ENCODE measurements at regions not wholly inside any gene's neighbourhood (a gene's known extent, or its start where the extent isn't known, plus 50 kb on each side); places are given as distances from the start of the nearest gene placed in this dataset.
"Not testable (repeated sequence)": the region's sequence is repeated elsewhere in the genome, so short reads cannot be mapped to it uniquely, and the experiment has no call there.

DNA sequence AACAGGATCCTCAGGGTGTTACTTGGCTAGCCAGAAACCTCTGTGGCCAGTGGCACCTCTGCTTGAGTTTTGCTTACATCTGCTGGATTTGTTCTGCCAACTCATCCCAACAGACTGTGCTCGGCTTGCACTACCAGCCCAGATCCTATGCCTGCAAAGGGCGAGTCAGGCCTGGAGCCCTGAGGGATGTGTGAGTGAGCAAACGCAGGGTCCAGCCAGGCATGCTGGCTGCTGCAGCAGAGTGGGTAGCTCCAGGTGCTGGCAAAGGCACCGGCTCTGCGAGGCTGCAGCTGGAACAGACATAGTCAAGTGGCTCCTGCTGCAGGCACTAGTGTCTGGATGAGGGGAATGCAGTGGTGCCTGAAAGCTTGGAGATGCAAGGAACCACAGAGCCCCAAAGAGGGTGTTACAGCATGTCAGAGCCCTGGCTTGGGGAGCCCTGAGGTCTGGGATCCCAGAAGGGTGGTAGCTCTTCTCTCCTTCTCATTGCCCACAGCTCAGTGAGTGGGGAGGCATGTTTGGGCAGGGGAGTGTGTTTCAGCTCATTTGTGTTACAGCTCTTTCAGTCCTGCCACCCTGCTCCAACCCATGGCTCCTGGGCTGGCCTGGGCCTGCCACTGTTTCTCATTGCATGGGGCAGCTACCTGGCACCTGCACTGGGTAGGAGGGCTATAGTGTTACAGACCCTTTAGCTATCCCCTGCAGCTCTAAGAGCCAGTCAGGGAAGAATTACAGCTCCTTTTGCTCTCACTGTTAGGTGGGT, 332.6 kb downstream of the TAF11L14 start:
- H3K27ac ChIP-seq (ENCODE audit: low read length), result no peak overlapping the region
- no peak for DNase-seq
- no peaks in the 10 kb centered on the region for H3K79me2 ChIP-seq (ENCODE audit: low read length)
- H3K4me2 ChIP-seq (ENCODE audit: low read depth, low read length, poor library complexity, severe bottlenecking), result no peak overlapping the region
- H3K27me3 ChIP-seq (ENCODE audit: low read length), result no peaks in the 10 kb centered on the region
- H3K4me1 ChIP-seq (ENCODE audit: low read length), result no peaks in the 10 kb centered on the region
- peaks cover 20% of the 10 kb centered on the region for H3K9me3 ChIP-seq (ENCODE audit: low read length)
- H4K20me1 ChIP-seq (ENCODE audit: insufficient read depth, low read depth, low read length), result no peaks in the 10 kb centered on the region
- H3K9me2 ChIP-seq (replicated peaks; ENCODE audit: insufficient read depth, low read length), result no peaks in the 10 kb centered on the region
- no peak overlapping the region for H3K4me3 ChIP-seq (ENCODE audit: low read length)
- H3K36me3 ChIP-seq (ENCODE audit: insufficient read depth, low read length), result no peaks in the 10 kb centered on the region
- no peak overlapping the region for H2AFZ ChIP-seq (ENCODE audit: low read length)
- H3K9ac ChIP-seq (ENCODE audit: low read length), result no peak overlapping the region

DNA sequence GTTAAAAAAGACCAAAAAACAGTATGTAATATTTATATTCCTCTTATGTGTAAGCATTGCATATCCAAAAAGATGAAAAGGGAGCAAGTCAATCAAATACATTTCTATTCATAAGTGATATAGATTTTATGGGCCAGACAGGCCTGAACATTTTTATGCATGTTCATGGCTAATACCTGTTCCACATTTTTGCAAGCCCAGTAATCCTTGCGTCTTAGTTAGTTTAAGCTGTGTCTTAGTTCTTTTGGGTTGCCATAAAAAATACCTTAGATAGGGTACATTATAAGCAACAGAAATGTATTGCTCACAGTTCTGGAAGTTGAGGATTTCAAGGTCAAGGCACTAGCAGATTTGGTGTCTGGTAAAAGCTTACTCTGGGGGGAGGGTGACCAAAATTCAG, 342.1 kb downstream of the TAF11L14 start:
- Histone ChIP-seq H3K4me3 (ENCODE audit: low read length) (no peak overlapping the region), H3K4me1 (ENCODE audit: low read length) (no peaks in the 10 kb centered on the region), H3K27ac (ENCODE audit: low read length) (no peak overlapping the region), H2AFZ (ENCODE audit: low read length) (no peak overlapping the region), H4K20me1 (ENCODE audit: insufficient read depth, low read depth, low read length) (no peaks in the 10 kb centered on the region), H3K9me3 (ENCODE audit: low read length) (peaks cover 26% of the 10 kb centered on the region; the same call in 1 of the 2 replicates), H3K9ac (ENCODE audit: low read length) (no peak overlapping the region), H3K36me3 (ENCODE audit: insufficient read depth, low read length) (no peaks in the 10 kb centered on the region), H3K4me2 (ENCODE audit: low read depth, low read length, poor library complexity, severe bottlenecking) (no peak overlapping the region), H3K9me2 (replicated peaks; ENCODE audit: insufficient read depth, low read length) (no peaks in the 10 kb centered on the region), H3K27me3 (ENCODE audit: low read length) (no peaks in the 10 kb centered on the region), H3K79me2 (ENCODE audit: low read length) (no peaks in the 10 kb centered on the region)
- DNase-seq, result no peak

- no peaks in the 10 kb centered on the region for H3K79me2 ChIP-seq (ENCODE audit: low read length)
- DNase-seq, result no peak
- H3K27ac ChIP-seq (ENCODE audit: low read length), result no peak overlapping the region
- H3K9ac ChIP-seq (ENCODE audit: low read length), result no peak overlapping the region
- no peak overlapping the region for H3K4me2 ChIP-seq (ENCODE audit: low read depth, low read length, poor library complexity, severe bottlenecking)
- peaks cover 21% of the 10 kb centered on the region; the same call in 1 of the 2 replicates for H3K9me3 ChIP-seq (ENCODE audit: low read length)
- no peaks in the 10 kb centered on the region for H3K36me3 ChIP-seq (ENCODE audit: insufficient read depth, low read length)
- H3K4me1 ChIP-seq (ENCODE audit: low read length), result no peaks in the 10 kb centered on the region
- H3K4me3 ChIP-seq (ENCODE audit: low read length), result no peak overlapping the region
- no peaks in the 10 kb centered on the region for H3K27me3 ChIP-seq (ENCODE audit: low read length)
- no peaks in the 10 kb centered on the region for H3K9me2 ChIP-seq (replicated peaks; ENCODE audit: insufficient read depth, low read length)
- H4K20me1 ChIP-seq (ENCODE audit: insufficient read depth, low read depth, low read length), result no peaks in the 10 kb centered on the region
- H2AFZ ChIP-seq (ENCODE audit: low read length), result no peak overlapping the region
These were observed 344.7 kb downstream of the TAF11L14 start for GRCh38 chr5:17978954-17979353.

- not testable (repeated sequence) for H4K20me1 ChIP-seq (ENCODE audit: insufficient read depth, low read depth, low read length); H3K27ac ChIP-seq (ENCODE audit: low read length); H3K9me2 ChIP-seq (replicated peaks; ENCODE audit: insufficient read depth, low read length); H2AFZ ChIP-seq (ENCODE audit: low read length); H3K27me3 ChIP-seq (ENCODE audit: low read length); H3K4me1 ChIP-seq (ENCODE audit: low read length); H3K9ac ChIP-seq (ENCODE audit: low read length); H3K36me3 ChIP-seq (ENCODE audit: insufficient read depth, low read length); H3K4me2 ChIP-seq (ENCODE audit: low read depth, low read length, poor library complexity, severe bottlenecking); H3K79me2 ChIP-seq (ENCODE audit: low read length); H3K4me3 ChIP-seq (ENCODE audit: low read length); DNase-seq
- H3K9me3 ChIP-seq (ENCODE audit: low read length), result peaks cover 10% of the 10 kb centered on the region
These were observed 348.4 kb downstream of the TAF11L14 start for GRCh38 chr5:17982626-17983025.

DNA sequence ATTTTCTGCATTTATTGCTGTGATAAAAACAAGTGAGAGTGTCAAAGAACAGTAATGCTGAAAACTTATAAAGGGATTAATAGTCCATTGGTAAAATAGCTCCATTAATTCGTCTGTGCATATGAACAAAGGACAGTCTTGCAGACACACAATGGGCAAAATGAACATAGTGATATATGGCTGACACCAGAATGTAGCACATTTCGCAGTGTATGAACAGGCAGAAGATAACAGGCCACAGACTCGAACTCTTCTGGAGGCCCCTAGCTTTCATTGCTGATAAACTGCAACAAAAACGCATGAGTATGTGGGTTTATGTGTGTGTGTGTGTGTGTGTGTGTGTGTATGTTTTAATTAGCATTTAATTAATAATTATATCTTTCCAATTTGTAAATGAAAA, 354.8 kb downstream of the TAF11L14 start:
- Histone ChIP-seq H3K79me2 (ENCODE audit: low read length) (no peaks in the 10 kb centered on the region), H2AFZ (ENCODE audit: low read length) (no peak overlapping the region), H3K4me2 (ENCODE audit: low read depth, low read length, poor library complexity, severe bottlenecking) (no peak overlapping the region), H3K9ac (ENCODE audit: low read length) (no peak overlapping the region), H3K9me3 (ENCODE audit: low read length) (peaks cover 11% of the 10 kb centered on the region), H3K27ac (ENCODE audit: low read length) (no peak overlapping the region), H3K4me1 (ENCODE audit: low read length) (no peaks in the 10 kb centered on the region), H3K9me2 (replicated peaks; ENCODE audit: insufficient read depth, low read length) (no peaks in the 10 kb centered on the region), H3K36me3 (ENCODE audit: insufficient read depth, low read length) (no peaks in the 10 kb centered on the region), H3K27me3 (ENCODE audit: low read length) (no peaks in the 10 kb centered on the region), H3K4me3 (ENCODE audit: low read length) (no peak overlapping the region), H4K20me1 (ENCODE audit: insufficient read depth, low read depth, low read length) (no peaks in the 10 kb centered on the region)
- DNase-seq, result no peak

GRCh38 chr5:17989567-17990563, 355.6 kb downstream of the TAF11L14 start:
- Histone ChIP-seq H3K27me3 (ENCODE audit: low read length) (no peaks in the 10 kb centered on the region), H4K20me1 (ENCODE audit: insufficient read depth, low read depth, low read length) (no peaks in the 10 kb centered on the region), H3K9ac (ENCODE audit: low read length) (no peak overlapping the region), H3K36me3 (ENCODE audit: insufficient read depth, low read length) (no peaks in the 10 kb centered on the region), H2AFZ (ENCODE audit: low read length) (no peak overlapping the region), H3K9me3 (ENCODE audit: low read length) (peaks cover 11% of the 10 kb centered on the region), H3K27ac (ENCODE audit: low read length) (no peak overlapping the region), H3K4me1 (ENCODE audit: low read length) (no peaks in the 10 kb centered on the region), H3K4me3 (ENCODE audit: low read length) (no peak overlapping the region), H3K9me2 (replicated peaks; ENCODE audit: insufficient read depth, low read length) (no peaks in the 10 kb centered on the region), H3K4me2 (ENCODE audit: low read depth, low read length, poor library complexity, severe bottlenecking) (no peak overlapping the region), H3K79me2 (ENCODE audit: low read length) (no peaks in the 10 kb centered on the region)
- no peak for DNase-seq

DNA sequence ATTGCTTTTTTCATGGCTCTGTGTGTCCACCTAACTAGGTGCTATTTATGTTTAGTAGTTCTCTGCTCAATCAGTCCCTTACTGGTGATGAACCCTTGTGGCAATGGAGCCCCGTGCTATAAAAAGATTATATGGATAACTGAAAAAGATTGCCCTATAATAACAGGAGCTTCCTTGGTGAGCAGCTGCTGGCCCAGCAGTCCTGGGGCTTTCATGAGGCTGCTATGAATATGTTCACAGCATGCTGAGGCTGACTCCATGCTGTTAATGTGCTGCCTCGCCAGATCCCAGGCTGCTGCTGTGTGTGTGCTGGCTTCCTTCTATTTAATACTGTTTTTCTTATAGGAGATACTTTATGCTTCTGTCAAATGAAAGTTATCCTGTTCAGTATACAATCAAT, 357.5 kb downstream of the TAF11L14 start:
- no peaks in the 10 kb centered on the region for H4K20me1 ChIP-seq (ENCODE audit: insufficient read depth, low read depth, low read length)
- no peak overlapping the region for H3K9ac ChIP-seq (ENCODE audit: low read length)
- H3K4me3 ChIP-seq (ENCODE audit: low read length), result no peak overlapping the region
- no peak overlapping the region for H2AFZ ChIP-seq (ENCODE audit: low read length)
- no peaks in the 10 kb centered on the region for H3K27me3 ChIP-seq (ENCODE audit: low read length)
- no peaks in the 10 kb centered on the region for H3K9me2 ChIP-seq (replicated peaks; ENCODE audit: insufficient read depth, low read length)
- no peak for DNase-seq
- H3K9me3 ChIP-seq (ENCODE audit: low read length), result peaks cover 14% of the 10 kb centered on the region
- H3K27ac ChIP-seq (ENCODE audit: low read length), result no peak overlapping the region
- H3K36me3 ChIP-seq (ENCODE audit: insufficient read depth, low read length), result no peaks in the 10 kb centered on the region
- H3K4me1 ChIP-seq (ENCODE audit: low read length), result no peaks in the 10 kb centered on the region
- no peaks in the 10 kb centered on the region for H3K79me2 ChIP-seq (ENCODE audit: low read length)
- no peak overlapping the region for H3K4me2 ChIP-seq (ENCODE audit: low read depth, low read length, poor library complexity, severe bottlenecking)

DNA sequence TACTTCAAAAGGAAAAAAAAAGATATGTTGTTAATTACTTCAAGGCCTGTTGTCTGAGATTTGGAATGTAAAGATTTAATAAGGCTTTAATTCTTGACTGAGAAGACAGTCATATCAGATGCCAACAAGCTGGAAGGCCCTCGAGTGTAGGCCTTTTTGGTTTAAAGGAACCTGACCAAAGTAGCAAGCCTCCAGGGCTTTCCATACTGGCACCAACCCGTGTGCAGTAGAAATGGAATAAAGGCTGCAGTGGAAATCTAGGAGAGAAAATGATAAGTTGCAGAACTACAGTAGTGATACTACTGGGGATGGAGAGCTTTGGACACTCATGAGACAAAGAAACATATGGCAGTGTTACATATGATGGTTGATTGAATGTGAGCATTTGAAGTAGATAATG, 358.0 kb downstream of the TAF11L14 start:
- no peak overlapping the region for H3K27ac ChIP-seq (ENCODE audit: low read length)
- peaks cover 11% of the 10 kb centered on the region for H3K9me3 ChIP-seq (ENCODE audit: low read length)
- H3K4me2 ChIP-seq (ENCODE audit: low read depth, low read length, poor library complexity, severe bottlenecking), result no peak overlapping the region
- no peak for DNase-seq
- H4K20me1 ChIP-seq (ENCODE audit: insufficient read depth, low read depth, low read length), result no peaks in the 10 kb centered on the region
- no peak overlapping the region for H2AFZ ChIP-seq (ENCODE audit: low read length)
- H3K9ac ChIP-seq (ENCODE audit: low read length), result no peak overlapping the region
- H3K27me3 ChIP-seq (ENCODE audit: low read length), result no peaks in the 10 kb centered on the region
- H3K4me1 ChIP-seq (ENCODE audit: low read length), result no peaks in the 10 kb centered on the region
- H3K36me3 ChIP-seq (ENCODE audit: insufficient read depth, low read length), result no peaks in the 10 kb centered on the region
- H3K9me2 ChIP-seq (replicated peaks; ENCODE audit: insufficient read depth, low read length), result no peaks in the 10 kb centered on the region
- no peaks in the 10 kb centered on the region for H3K79me2 ChIP-seq (ENCODE audit: low read length)
- no peak overlapping the region for H3K4me3 ChIP-seq (ENCODE audit: low read length)

Measured in Karpas-422 (cell line).